GM23338 (cell line): ENCODE measurements at regions not wholly inside any gene's neighbourhood (a gene's known extent, or its start where the extent isn't known, plus 50 kb on each side); places are given as distances from the start of the nearest gene placed in this dataset.

Experiments used
- ATAC-seq: fragments of 200-7000 bp; cut with Tn5 transposase; 3 replicates; pipeline ENCODE4 v1.9.1; 2020
- DNase-seq: peaks from one replicate; pipeline ENCODE4 v3.0.0-alpha.2; 2015; ENCODE audit warnings: low spot score
- H2AFZ ChIP-seq: fragments of 200-600 bp; sonication (generic); 2 replicates; pipeline ENCODE4 v1.8.0; 2016; ENCODE audit warnings: antibody characterized with exemption, mild to moderate bottlenecking, moderate library complexity
- H3F3A ChIP-seq: fragments of 200-600 bp; sonication (generic); replicated peaks from 2 replicates; pipeline ENCODE4 v1.8.0; 2017; ENCODE audit warnings: antibody characterized with exemption, mixed run types, low read depth
- H3K27ac ChIP-seq: fragments of 200-600 bp; sonication (generic); 2 replicates; pipeline ENCODE4 v1.6.1; 2016; ENCODE audit warnings: low read depth
- H3K27me3 ChIP-seq: fragments of 200-600 bp; sonication (generic); 2 replicates; pipeline ENCODE4 v1.8.0; 2016; ENCODE audit warnings: mild to moderate bottlenecking, mixed run types, moderate library complexity; ENCODE audit not compliant: insufficient read depth
- H3K36me3 ChIP-seq: fragments of 200-600 bp; sonication (generic); 2 replicates; pipeline ENCODE4 v1.8.0; 2016; ENCODE audit warnings: mild to moderate bottlenecking; ENCODE audit not compliant: insufficient read depth
- H3K4me1 ChIP-seq: fragments of 200-600 bp; sonication (generic); 2 replicates; pipeline ENCODE4 v1.8.0; 2016; ENCODE audit warnings: mild to moderate bottlenecking, moderate library complexity; ENCODE audit not compliant: insufficient read depth
- H3K4me2 ChIP-seq: fragments of 200-600 bp; sonication (generic); 2 replicates; pipeline ENCODE4 v1.7.1; 2017; ENCODE audit warnings: mixed run types
- H3K4me3 ChIP-seq: fragments of 200-600 bp; sonication (generic); 2 replicates; pipeline ENCODE4 v1.6.1; 2016; ENCODE audit warnings: mixed run types
- H3K79me2 ChIP-seq: fragments of 200-600 bp; sonication (generic); replicated peaks from 2 replicates; pipeline ENCODE4 v1.8.0; 2017; ENCODE audit warnings: mild to moderate bottlenecking; ENCODE audit not compliant: insufficient read depth
- H3K9me2 ChIP-seq: fragments of 200-600 bp; sonication (generic); 2 replicates; pipeline ENCODE4 v1.8.0; 2017; ENCODE audit not compliant: insufficient read depth
- H4K20me1 ChIP-seq: fragments of 200-600 bp; sonication (generic); replicated peaks from 2 replicates; pipeline ENCODE4 v1.8.0; 2017; ENCODE audit warnings: mild to moderate bottlenecking; ENCODE audit not compliant: insufficient read depth
- H3K27ac Mint-ChIP-seq: 2 replicates; pipeline ENCODE4 v1.8.0; 2020; ENCODE audit warnings: inconsistent platforms, mild to moderate bottlenecking, moderate library complexity, mixed read lengths
- H3K27me3 Mint-ChIP-seq: 3 replicates; pipeline ENCODE4 v1.8.0; 2022; ENCODE audit warnings: low read depth, mild to moderate bottlenecking, moderate library complexity, mixed read lengths, inconsistent platforms; ENCODE audit not compliant: insufficient read depth, poor library complexity
- H3K36me3 Mint-ChIP-seq: 3 replicates; pipeline ENCODE4 v1.8.0; 2021; ENCODE audit warnings: low read depth, mild to moderate bottlenecking, inconsistent platforms, moderate library complexity, mixed read lengths
- H3K4me1 Mint-ChIP-seq: 3 replicates; pipeline ENCODE4 v1.8.0; 2020; ENCODE audit warnings: mild to moderate bottlenecking, inconsistent platforms, mixed read lengths
- H3K4me3 Mint-ChIP-seq: 3 replicates; pipeline ENCODE4 v1.8.0; 2021; ENCODE audit warnings: moderate library complexity, mild to moderate bottlenecking, inconsistent platforms, mixed read lengths
- H3K9me3 Mint-ChIP-seq: 3 replicates; pipeline ENCODE4 v1.8.0; 2020; ENCODE audit warnings: moderate library complexity, mild to moderate bottlenecking, inconsistent platforms, mixed read lengths
- CREB1 ChIP-seq: fragments of 250-450 bp; sonication (Bioruptor Pico); IDR thresholded peaks from 2 replicates; pipeline ENCODE4 v1.5.0; 2020; ENCODE audit warnings: low read depth, mild to moderate bottlenecking, moderate library complexity
- EZH2 ChIP-seq: fragments of 200-600 bp; sonication (generic); IDR thresholded peaks from one replicate; pipeline ENCODE4 v1.8.0; 2017; ENCODE audit warnings: antibody characterized with exemption, mild to moderate bottlenecking, low read depth; ENCODE audit not compliant: unreplicated experiment
- EZH2phosphoT487 ChIP-seq: fragments of 200-600 bp; sonication (generic); IDR thresholded peaks from one replicate; pipeline ENCODE4 v1.8.1; 2018; ENCODE audit warnings: antibody characterized with exemption; ENCODE audit not compliant: unreplicated experiment
- JUNB ChIP-seq: IDR thresholded peaks from one replicate; pipeline ENCODE4 v1.6.1; 2016; ENCODE audit warnings: antibody characterized with exemption; ENCODE audit not compliant: unreplicated experiment
- POLR2AphosphoS5 ChIP-seq: IDR thresholded peaks from 2 replicates; pipeline ENCODE4 v1.6.1; 2016; ENCODE audit warnings: antibody characterized with exemption, low read depth
- STAT1 ChIP-seq: IDR thresholded peaks from one replicate; pipeline ENCODE4 v1.6.1; 2016; ENCODE audit warnings: antibody characterized with exemption; ENCODE audit not compliant: unreplicated experiment
- ZNF114 ChIP-seq: fragments of 250-450 bp; sonication (Bioruptor Pico); IDR thresholded peaks from 2 replicates; pipeline ENCODE4 v1.5.0; 2020; ENCODE audit warnings: mild to moderate bottlenecking, moderate library complexity
- ZNF331 ChIP-seq: fragments of 250-450 bp; sonication (Bioruptor Pico); IDR thresholded peaks from 2 replicates; pipeline ENCODE4 v1.5.0; 2020; ENCODE audit warnings: low read depth, mild to moderate bottlenecking, moderate library complexity
- TF ChIP-seq, protein P1 (sequence below), 2 experiments: fragments of 200-600 bp in 1 of 2; sonication (generic) in 1 of 2; conservative IDR thresholded peaks; 2 replicates each; pipeline versions ENCODE4 v1.5.1 to v1.6.1; 2016 to 2017; ENCODE audit warnings: antibody characterized with exemption in 2 of 2, low read depth in 2 of 2, mild to moderate bottlenecking in 2 of 2, moderate library complexity in 1 of 2
- TF ChIP-seq, protein P2 (sequence below): IDR thresholded peaks from 2 replicates; pipeline ENCODE4 v1.6.1; 2016; ENCODE audit warnings: antibody characterized with exemption
- TF ChIP-seq, protein P3 (sequence below): IDR thresholded peaks from one replicate; pipeline ENCODE4 v1.6.1; 2018; ENCODE audit warnings: antibody characterized with exemption; ENCODE audit not compliant: unreplicated experiment

DNA sequence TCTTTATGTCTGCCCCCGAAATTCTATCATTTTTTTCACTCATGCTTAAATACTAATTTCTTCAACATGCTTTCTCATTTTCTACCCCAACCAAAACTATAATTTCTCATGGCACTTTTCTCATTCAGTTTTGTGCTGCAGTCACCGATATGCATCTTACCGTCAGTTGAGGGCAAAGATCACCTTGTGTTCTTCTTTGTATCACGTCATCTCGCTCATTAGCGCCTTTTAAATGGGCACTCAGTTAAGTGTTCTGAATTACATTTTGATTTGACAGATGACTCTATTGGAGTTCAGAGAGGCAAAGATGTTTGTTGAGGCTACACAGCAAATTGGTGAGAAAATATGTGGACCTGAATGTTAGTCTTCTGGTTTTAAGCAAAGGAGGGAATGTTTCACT, 211.7 kb upstream of the GLRA1 start (continued):
- no peak for TF ChIP-seq EZH2phosphoT487
- TF ChIP-seq POLR2AphosphoS5: no peak
- TF ChIP-seq, protein P1, sequence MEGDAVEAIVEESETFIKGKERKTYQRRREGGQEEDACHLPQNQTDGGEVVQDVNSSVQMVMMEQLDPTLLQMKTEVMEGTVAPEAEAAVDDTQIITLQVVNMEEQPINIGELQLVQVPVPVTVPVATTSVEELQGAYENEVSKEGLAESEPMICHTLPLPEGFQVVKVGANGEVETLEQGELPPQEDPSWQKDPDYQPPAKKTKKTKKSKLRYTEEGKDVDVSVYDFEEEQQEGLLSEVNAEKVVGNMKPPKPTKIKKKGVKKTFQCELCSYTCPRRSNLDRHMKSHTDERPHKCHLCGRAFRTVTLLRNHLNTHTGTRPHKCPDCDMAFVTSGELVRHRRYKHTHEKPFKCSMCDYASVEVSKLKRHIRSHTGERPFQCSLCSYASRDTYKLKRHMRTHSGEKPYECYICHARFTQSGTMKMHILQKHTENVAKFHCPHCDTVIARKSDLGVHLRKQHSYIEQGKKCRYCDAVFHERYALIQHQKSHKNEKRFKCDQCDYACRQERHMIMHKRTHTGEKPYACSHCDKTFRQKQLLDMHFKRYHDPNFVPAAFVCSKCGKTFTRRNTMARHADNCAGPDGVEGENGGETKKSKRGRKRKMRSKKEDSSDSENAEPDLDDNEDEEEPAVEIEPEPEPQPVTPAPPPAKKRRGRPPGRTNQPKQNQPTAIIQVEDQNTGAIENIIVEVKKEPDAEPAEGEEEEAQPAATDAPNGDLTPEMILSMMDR (conservative IDR thresholded peaks at IDR 0.05; ENCODE audit: low read depth in 2 of 2): no peak
- no peak for TF ChIP-seq STAT1
- TF ChIP-seq EZH2: no peak
- TF ChIP-seq JUNB: no peak
- TF ChIP-seq CREB1 (CRISPR knock-in tag): no peak
- TF ChIP-seq, protein P2, sequence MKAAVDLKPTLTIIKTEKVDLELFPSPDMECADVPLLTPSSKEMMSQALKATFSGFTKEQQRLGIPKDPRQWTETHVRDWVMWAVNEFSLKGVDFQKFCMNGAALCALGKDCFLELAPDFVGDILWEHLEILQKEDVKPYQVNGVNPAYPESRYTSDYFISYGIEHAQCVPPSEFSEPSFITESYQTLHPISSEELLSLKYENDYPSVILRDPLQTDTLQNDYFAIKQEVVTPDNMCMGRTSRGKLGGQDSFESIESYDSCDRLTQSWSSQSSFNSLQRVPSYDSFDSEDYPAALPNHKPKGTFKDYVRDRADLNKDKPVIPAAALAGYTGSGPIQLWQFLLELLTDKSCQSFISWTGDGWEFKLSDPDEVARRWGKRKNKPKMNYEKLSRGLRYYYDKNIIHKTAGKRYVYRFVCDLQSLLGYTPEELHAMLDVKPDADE: no peak
- TF ChIP-seq, protein P3, sequence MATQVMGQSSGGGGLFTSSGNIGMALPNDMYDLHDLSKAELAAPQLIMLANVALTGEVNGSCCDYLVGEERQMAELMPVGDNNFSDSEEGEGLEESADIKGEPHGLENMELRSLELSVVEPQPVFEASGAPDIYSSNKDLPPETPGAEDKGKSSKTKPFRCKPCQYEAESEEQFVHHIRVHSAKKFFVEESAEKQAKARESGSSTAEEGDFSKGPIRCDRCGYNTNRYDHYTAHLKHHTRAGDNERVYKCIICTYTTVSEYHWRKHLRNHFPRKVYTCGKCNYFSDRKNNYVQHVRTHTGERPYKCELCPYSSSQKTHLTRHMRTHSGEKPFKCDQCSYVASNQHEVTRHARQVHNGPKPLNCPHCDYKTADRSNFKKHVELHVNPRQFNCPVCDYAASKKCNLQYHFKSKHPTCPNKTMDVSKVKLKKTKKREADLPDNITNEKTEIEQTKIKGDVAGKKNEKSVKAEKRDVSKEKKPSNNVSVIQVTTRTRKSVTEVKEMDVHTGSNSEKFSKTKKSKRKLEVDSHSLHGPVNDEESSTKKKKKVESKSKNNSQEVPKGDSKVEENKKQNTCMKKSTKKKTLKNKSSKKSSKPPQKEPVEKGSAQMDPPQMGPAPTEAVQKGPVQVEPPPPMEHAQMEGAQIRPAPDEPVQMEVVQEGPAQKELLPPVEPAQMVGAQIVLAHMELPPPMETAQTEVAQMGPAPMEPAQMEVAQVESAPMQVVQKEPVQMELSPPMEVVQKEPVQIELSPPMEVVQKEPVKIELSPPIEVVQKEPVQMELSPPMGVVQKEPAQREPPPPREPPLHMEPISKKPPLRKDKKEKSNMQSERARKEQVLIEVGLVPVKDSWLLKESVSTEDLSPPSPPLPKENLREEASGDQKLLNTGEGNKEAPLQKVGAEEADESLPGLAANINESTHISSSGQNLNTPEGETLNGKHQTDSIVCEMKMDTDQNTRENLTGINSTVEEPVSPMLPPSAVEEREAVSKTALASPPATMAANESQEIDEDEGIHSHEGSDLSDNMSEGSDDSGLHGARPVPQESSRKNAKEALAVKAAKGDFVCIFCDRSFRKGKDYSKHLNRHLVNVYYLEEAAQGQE: no peak

DNA sequence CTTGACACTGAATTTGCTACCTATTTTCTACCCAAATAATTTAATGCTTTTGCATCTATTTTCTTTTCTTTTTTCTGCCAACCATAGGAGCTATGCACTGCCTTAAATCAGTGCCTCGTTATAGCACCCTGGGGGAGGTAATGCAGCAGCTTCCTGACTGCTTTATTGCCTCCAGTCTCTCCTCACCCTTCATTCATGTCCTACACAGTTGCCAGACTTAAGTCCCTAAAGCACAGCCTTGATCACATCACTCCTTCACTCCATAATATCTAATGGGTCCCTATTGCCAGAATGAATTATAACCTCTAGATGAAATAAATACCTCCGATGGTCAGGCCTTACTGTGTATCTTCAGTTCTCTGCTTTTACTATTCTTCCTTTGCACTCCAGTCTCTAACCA, 211.2 kb upstream of the GLRA1 start:
- no peaks in the 10 kb centered on the region for H3K9me2 ChIP-seq
- no peak overlapping the region for H3K4me3 ChIP-seq
- Mint-ChIP-seq H3K27me3 (peaks cover 2% of the 10 kb centered on the region), H3K4me3 (no peak overlapping the region), H3K4me1 (no peaks in the 10 kb centered on the region), H3K36me3 (no peaks in the 10 kb centered on the region), H3K9me3 (0 out of 3 replicates have a peak, but pooled peaks cover 3% of the 10 kb centered on the region), H3K27ac (no peak overlapping the region)
- H2AFZ ChIP-seq: no peak overlapping the region
- H3F3A ChIP-seq: no peaks in the 10 kb centered on the region
- no peaks in the 10 kb centered on the region for H3K4me1 ChIP-seq
- DNase-seq (no peak), ATAC-seq (no peak)
- no peaks in the 10 kb centered on the region; the same call in 1 of the 2 replicates for H4K20me1 ChIP-seq
- H3K27ac ChIP-seq: no peak overlapping the region
- TF ChIP-seq CREB1 (CRISPR knock-in tag): no peak
- no peak for TF ChIP-seq ZNF114 (CRISPR knock-in tag)
- TF ChIP-seq, protein P3: no peak
- TF ChIP-seq ZNF331 (CRISPR knock-in tag): no peak
- no peak for TF ChIP-seq JUNB
- TF ChIP-seq POLR2AphosphoS5: no peak
- H3K27me3 ChIP-seq: 0 out of 2 replicates have a peak, but pooled peaks cover 2% of the 10 kb centered on the region
- H3K4me2 ChIP-seq: no peak overlapping the region
- H3K79me2 ChIP-seq: no peaks in the 10 kb centered on the region
- H3K36me3 ChIP-seq: no peaks in the 10 kb centered on the region
